ENCODE measurements at regions not wholly inside any gene's neighbourhood (a gene's known extent, or its start where the extent isn't known, plus 50 kb on each side); places are given as distances from the start of the nearest gene placed in this dataset.

GRCh38 chr6:3557336-3557735 is 100.5 kb upstream of the SLC22A23 start:
- DNase-seq: no peak
- H3K9me3 ChIP-seq (ENCODE audit: low read depth): no peaks in the 10 kb centered on the region
- H3K4me2 ChIP-seq (ENCODE audit: unreplicated experiment): no peak overlapping the region
- H3K79me2 ChIP-seq (ENCODE audit: insufficient read depth): no peaks in the 10 kb centered on the region
- no peak overlapping the region for H2AFZ ChIP-seq
- H3K4me3 ChIP-seq: no peak overlapping the region
- H3K4me1 ChIP-seq (ENCODE audit: insufficient read depth): no peaks in the 10 kb centered on the region
- no peaks in the 10 kb centered on the region for H3K27me3 ChIP-seq (replicated peaks; ENCODE audit: insufficient read depth)
- no peak overlapping the region for H3K9ac ChIP-seq
- H3K9me2 ChIP-seq (ENCODE audit: insufficient read depth): no peaks in the 10 kb centered on the region
- no peaks in the 10 kb centered on the region for H3F3A ChIP-seq (ENCODE audit: insufficient read depth)
- no peaks in the 10 kb centered on the region for H4K20me1 ChIP-seq (ENCODE audit: insufficient read depth)
- no peaks in the 10 kb centered on the region for H3K36me3 ChIP-seq (ENCODE audit: low read depth)
- H3K27ac ChIP-seq: no peak overlapping the region
- TF ChIP-seq EZH2phosphoT487 (IDR thresholded peaks at IDR 0.05; ENCODE audit: insufficient read depth, low read depth) (no peak), EZH2 (IDR thresholded peaks at IDR 0.05; ENCODE audit: insufficient read depth, poor library complexity, severe bottlenecking) (no peak)
- in situ Hi-C loops (cut with MboI): no loop called here
- 21 to 46% methylated on average over 3 of the region's 3 CpGs for WGBS, 2 experiments (ENCODE audit: low coverage in 1 of 2, low lambda C conversion rate in 2 of 2, missing lambda C conversion rate in 2 of 2)

DNA sequence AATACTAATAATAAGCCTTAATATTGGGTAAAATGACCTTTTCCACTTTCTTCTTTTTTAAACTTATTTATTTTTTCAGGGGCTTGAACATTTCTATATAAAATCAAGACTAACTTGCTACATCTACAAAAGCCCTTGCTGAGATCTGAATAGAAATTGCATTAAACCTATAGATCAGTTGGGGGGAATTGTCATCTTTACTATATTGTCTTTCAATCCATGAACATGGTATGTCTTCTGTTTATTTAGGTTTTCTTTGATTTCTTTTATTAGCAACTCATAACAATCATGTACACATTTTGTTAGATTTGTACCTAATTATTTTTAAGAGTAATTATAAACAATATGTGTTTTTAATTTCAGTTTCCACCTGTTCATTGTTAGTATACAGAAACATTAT is 96.4 kb upstream of the SLC22A23 start:
- no peaks in the 10 kb centered on the region for H3K9me3 ChIP-seq (ENCODE audit: low read depth)
- TF ChIP-seq EZH2phosphoT487 (IDR thresholded peaks at IDR 0.05; ENCODE audit: insufficient read depth, low read depth): no peak
- TF ChIP-seq EZH2 (IDR thresholded peaks at IDR 0.05; ENCODE audit: insufficient read depth, poor library complexity, severe bottlenecking): no peak
- no peak for DNase-seq
- no peaks in the 10 kb centered on the region for H3K4me1 ChIP-seq (ENCODE audit: insufficient read depth)
- no peaks in the 10 kb centered on the region for H4K20me1 ChIP-seq (ENCODE audit: insufficient read depth)
- H3F3A ChIP-seq (ENCODE audit: insufficient read depth): no peaks in the 10 kb centered on the region
- no peaks in the 10 kb centered on the region for H3K9me2 ChIP-seq (ENCODE audit: insufficient read depth)
- H3K4me2 ChIP-seq (ENCODE audit: unreplicated experiment): no peak overlapping the region
- no peak overlapping the region for H3K27ac ChIP-seq
- H3K4me3 ChIP-seq: no peak overlapping the region
- H2AFZ ChIP-seq: no peak overlapping the region
- H3K9ac ChIP-seq: no peak overlapping the region
- in situ Hi-C loops (cut with MboI): no loop called here
- H3K79me2 ChIP-seq (ENCODE audit: insufficient read depth): no peaks in the 10 kb centered on the region
- H3K27me3 ChIP-seq (replicated peaks; ENCODE audit: insufficient read depth): no peaks in the 10 kb centered on the region
- H3K36me3 ChIP-seq (ENCODE audit: low read depth): no peaks in the 10 kb centered on the region

GRCh38 chr6:3551716-3552511 is 95.1 kb upstream of the SLC22A23 start:
- no peak overlapping the region for H3K4me3 ChIP-seq
- no peaks in the 10 kb centered on the region for H3K4me1 ChIP-seq (ENCODE audit: insufficient read depth)
- no peak for DNase-seq
- no peaks in the 10 kb centered on the region for H3K36me3 ChIP-seq (ENCODE audit: low read depth)
- no peaks in the 10 kb centered on the region for H3K9me2 ChIP-seq (ENCODE audit: insufficient read depth)
- 73 to 74% methylated on average over 5 of the region's 5 CpGs for WGBS, 2 experiments (ENCODE audit: low coverage in 1 of 2, low lambda C conversion rate in 2 of 2, missing lambda C conversion rate in 2 of 2)
- H3K4me2 ChIP-seq (ENCODE audit: unreplicated experiment): no peak overlapping the region
- H2AFZ ChIP-seq: no peak overlapping the region
- H3K9ac ChIP-seq: no peak overlapping the region
- no peaks in the 10 kb centered on the region for H3K27me3 ChIP-seq (replicated peaks; ENCODE audit: insufficient read depth)
- H3K27ac ChIP-seq: no peak overlapping the region
- H3F3A ChIP-seq (ENCODE audit: insufficient read depth): no peaks in the 10 kb centered on the region
- H3K9me3 ChIP-seq (ENCODE audit: low read depth): no peaks in the 10 kb centered on the region
- TF ChIP-seq EZH2 (IDR thresholded peaks at IDR 0.05; ENCODE audit: insufficient read depth, poor library complexity, severe bottlenecking) (no peak), EZH2phosphoT487 (IDR thresholded peaks at IDR 0.05; ENCODE audit: insufficient read depth, low read depth) (no peak)
- in situ Hi-C loops (cut with MboI): no loop called here
- H3K79me2 ChIP-seq (ENCODE audit: insufficient read depth): no peaks in the 10 kb centered on the region
- H4K20me1 ChIP-seq (ENCODE audit: insufficient read depth): no peaks in the 10 kb centered on the region

GRCh38 chr6:3549314-3549940 is 92.6 kb upstream of the SLC22A23 start:
- H3K27me3 ChIP-seq (replicated peaks; ENCODE audit: insufficient read depth): no peaks in the 10 kb centered on the region
- no peak overlapping the region for H3K9ac ChIP-seq
- H3F3A ChIP-seq (ENCODE audit: insufficient read depth): no peaks in the 10 kb centered on the region
- TF ChIP-seq EZH2 (IDR thresholded peaks at IDR 0.05; ENCODE audit: insufficient read depth, poor library complexity, severe bottlenecking): no peak
- no peak for TF ChIP-seq EZH2phosphoT487 (IDR thresholded peaks at IDR 0.05; ENCODE audit: insufficient read depth, low read depth)
- H3K9me3 ChIP-seq (ENCODE audit: low read depth): no peaks in the 10 kb centered on the region
- H3K4me3 ChIP-seq: no peak overlapping the region
- no peak overlapping the region for H3K4me2 ChIP-seq (ENCODE audit: unreplicated experiment)
- H3K36me3 ChIP-seq (ENCODE audit: low read depth): no peaks in the 10 kb centered on the region
- no peak overlapping the region for H3K27ac ChIP-seq
- H3K4me1 ChIP-seq (ENCODE audit: insufficient read depth): no peaks in the 10 kb centered on the region
- H3K79me2 ChIP-seq (ENCODE audit: insufficient read depth): no peaks in the 10 kb centered on the region
- H4K20me1 ChIP-seq (ENCODE audit: insufficient read depth): no peaks in the 10 kb centered on the region
- no peaks in the 10 kb centered on the region for H3K9me2 ChIP-seq (ENCODE audit: insufficient read depth)
- 82 to 86% methylated on average over 7 of the region's 7 CpGs for WGBS, 2 experiments (ENCODE audit: low coverage in 1 of 2, low lambda C conversion rate in 2 of 2, missing lambda C conversion rate in 2 of 2)
- in situ Hi-C loops (cut with MboI): no loop called here
- peak; percentile 39 for DNase-seq
- no peak overlapping the region for H2AFZ ChIP-seq

Measured in GM23248 (cell line).